Fibroblast of mammary gland (primary cell): ENCODE measurements at regions not wholly inside any gene's neighbourhood (a gene's known extent, or its start where the extent isn't known, plus 50 kb on each side); places are given as distances from the start of the nearest gene placed in this dataset.

Source experiments
- DNase-seq: peaks from one replicate; pipeline ENCODE4 v3.0.0-alpha.2; 2010; ENCODE audit warnings: low read depth
- H3K4me3 ChIP-seq: 2 replicates; pipeline ENCODE4 v1.5.1; 2011; ENCODE audit warnings: low read depth, mild to moderate bottlenecking, low read length, moderate library complexity; ENCODE audit not compliant: control insufficient read depth
- TF ChIP-seq, protein P1 (sequence below): conservative IDR thresholded peaks from 2 replicates; pipeline ENCODE4 v1.5.1; 2011; ENCODE audit warnings: low read depth, low read length, inconsistent platforms; ENCODE audit not compliant: control insufficient read depth, insufficient read depth

DNA sequence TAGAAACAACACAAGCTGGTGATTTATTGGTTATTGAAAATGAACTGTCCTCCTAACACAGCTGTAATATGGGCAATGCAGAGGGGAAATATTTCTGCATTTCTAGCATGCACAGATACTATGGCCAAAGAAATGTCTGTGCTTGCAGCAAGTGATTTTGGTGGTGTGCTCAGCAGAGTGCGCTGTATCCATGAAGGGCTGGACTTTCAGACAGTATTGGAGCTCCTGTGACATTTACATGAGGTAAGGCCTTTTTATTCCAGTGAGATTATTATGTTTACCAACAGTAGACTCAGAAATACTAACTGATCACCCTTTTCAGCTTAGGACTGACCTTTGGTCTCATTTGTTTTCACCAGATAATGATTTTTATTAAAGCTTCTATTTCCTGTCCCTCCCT lies 1302.6 kb upstream of the EPHA6 start:
- H3K4me3 ChIP-seq, result no peak overlapping the region
- DNase-seq, result no peak
- TF ChIP-seq, protein P1, sequence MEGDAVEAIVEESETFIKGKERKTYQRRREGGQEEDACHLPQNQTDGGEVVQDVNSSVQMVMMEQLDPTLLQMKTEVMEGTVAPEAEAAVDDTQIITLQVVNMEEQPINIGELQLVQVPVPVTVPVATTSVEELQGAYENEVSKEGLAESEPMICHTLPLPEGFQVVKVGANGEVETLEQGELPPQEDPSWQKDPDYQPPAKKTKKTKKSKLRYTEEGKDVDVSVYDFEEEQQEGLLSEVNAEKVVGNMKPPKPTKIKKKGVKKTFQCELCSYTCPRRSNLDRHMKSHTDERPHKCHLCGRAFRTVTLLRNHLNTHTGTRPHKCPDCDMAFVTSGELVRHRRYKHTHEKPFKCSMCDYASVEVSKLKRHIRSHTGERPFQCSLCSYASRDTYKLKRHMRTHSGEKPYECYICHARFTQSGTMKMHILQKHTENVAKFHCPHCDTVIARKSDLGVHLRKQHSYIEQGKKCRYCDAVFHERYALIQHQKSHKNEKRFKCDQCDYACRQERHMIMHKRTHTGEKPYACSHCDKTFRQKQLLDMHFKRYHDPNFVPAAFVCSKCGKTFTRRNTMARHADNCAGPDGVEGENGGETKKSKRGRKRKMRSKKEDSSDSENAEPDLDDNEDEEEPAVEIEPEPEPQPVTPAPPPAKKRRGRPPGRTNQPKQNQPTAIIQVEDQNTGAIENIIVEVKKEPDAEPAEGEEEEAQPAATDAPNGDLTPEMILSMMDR, result no peak

DNA sequence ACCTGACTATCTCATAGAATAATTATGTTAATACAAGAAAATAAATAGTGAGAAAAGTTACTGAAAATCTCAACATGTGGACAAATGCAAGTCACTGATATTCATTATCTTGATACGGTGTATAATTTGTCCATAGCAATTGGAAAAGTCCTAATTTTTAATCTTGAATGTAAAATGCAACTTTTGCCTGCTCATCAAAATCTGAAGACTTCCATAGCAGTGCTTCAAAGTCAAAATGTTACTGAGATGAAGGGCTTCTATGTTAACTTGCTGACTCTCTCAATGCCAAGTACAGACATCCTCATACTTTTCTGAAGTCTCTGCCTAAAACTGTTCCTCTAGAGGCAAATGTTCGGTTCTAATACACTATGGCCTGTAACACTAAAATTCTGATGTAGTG lies 1300.1 kb upstream of the EPHA6 start:
- no peak for DNase-seq
- no peak overlapping the region for H3K4me3 ChIP-seq
- TF ChIP-seq, protein P1, result no peak

DNA sequence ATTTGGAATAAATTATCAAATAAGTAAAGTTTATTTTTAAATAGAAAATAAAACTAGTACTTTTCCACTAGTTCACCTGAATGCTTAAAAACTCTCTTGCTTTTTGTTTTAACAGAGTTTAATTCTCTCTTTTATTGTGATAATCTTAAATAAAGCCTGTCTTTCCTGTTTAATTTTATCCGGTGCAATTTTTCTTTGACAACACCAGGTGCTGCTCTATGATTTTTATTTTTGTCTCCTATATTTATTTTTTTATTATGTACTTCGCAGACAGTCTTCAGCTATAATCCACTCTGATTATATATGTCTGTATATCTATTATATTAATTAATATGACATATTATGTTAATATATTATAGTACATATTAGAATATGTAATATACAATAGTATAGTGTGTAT lies 1293.0 kb upstream of the EPHA6 start:
- H3K4me3 ChIP-seq, result no peak overlapping the region
- TF ChIP-seq, protein P1, result no peak
- DNase-seq, result no peak

DNA sequence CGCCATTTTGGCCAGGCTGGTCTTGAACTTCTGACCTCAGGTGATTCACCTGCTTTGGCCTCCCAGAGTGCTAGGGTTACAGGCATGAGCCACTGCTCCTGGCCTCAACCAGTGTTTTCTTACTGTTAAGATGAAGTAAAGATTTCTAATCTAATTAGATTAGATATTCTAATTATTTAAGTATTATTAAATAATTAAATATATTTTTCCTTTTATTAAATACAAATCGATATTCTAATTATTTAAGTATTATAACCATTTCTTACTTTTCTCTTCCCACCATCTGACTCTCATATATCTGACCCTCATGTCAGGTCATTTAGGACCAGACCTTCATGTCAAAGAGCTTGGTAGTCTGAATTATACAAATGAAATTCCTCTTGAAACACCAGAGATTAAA lies 1291.9 kb upstream of the EPHA6 start:
- TF ChIP-seq, protein P1, result no peak
- DNase-seq, result no peak
- H3K4me3 ChIP-seq, result no peak overlapping the region

DNA sequence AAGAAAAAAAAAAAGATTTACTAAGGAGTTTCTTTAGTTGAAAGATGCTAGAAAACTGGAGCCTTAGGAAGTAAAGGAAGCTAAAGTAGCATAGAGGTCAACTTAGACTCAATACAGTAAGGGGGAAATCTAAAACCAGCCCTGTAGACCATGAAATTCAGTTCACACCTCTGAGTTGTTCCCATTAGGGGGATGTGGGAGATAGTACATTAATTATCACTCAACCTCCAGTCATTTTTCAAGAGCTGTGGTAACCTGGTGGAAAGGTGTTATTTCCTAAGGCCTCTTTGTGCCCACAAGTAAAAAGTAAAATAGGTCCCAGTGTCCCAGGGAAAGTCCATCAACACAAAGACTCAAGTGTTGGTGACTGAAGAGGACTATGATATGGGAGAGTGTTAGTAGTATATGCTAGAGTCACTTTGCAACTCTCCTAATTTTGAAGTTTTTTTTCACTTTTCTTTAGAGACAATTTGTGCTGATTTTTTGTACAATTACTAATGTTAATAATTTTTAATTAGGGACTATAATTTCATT lies 1274.4 kb upstream of the EPHA6 start:
- H3K4me3 ChIP-seq, result no peak overlapping the region
- DNase-seq, result no peak
- TF ChIP-seq, protein P1, result no peak

DNA sequence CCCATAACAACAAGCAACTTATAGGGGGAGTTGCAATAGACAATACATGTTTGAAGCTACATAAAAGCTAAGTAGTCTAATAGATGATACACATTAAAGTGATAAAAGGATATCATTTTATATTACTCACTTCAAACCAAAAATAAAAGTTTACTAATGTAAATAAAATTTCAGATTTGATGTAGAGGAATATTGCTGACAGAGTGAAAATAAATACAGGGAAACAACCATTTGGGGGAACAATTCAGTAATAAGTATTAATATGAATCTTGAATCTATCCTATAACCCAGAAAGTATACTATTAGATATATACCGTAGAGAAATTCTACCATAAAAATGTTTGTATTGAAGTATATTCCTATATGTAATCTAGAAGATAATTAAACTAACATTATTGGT lies 1248.9 kb upstream of the EPHA6 start:
- TF ChIP-seq, protein P1, result no peak
- H3K4me3 ChIP-seq, result no peak overlapping the region
- no peak for DNase-seq

DNA sequence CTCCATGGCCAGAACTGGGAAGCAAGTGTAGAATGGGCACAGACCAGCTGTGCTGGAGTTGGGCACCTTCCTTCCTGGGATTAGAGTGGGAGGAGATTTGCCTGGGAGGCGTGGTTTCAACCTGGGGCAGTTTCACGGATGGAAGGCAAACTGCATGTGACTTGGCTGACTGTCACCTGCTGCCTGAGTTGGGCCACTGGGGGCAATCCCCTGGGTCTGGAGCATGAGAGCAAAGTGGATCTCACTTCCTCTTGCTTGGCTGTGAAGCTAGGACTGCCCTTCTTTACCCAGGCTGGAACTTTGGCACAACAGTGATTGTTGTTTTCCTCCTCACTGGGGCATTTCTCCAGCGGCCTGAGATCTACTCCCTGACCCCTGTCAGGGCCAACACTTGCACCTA lies 1247.0 kb upstream of the EPHA6 start:
- DNase-seq, result no peak
- TF ChIP-seq, protein P1, result no peak
- H3K4me3 ChIP-seq, result no peak overlapping the region
